Prostate gland (tissue), 2 donors: ENCODE measurements at regions not wholly inside any gene's neighbourhood (a gene's known extent, or its start where the extent isn't known, plus 50 kb on each side); places are given as distances from the start of the nearest gene placed in this dataset.

Source experiments
- DNase-seq: peaks from one replicate; pipeline ENCODE4 v3.0.0-alpha.2; 2019; ENCODE audit warnings: low spot score
- H3K27ac ChIP-seq, 2 donors: fragments of 200-600 bp; sonication (generic); 2 replicates each; pipeline ENCODE4 v1.5.1; 2017 to 2019
- H3K27me3 ChIP-seq: fragments of 200-600 bp; sonication (generic); replicated peaks from 2 replicates; pipeline ENCODE4 v1.5.1; 2019; ENCODE audit not compliant: insufficient read depth
- H3K36me3 ChIP-seq, 2 donors: fragments of 200-600 bp; sonication (generic); 1 replicate in 1 of 2; 2 replicates in 1 of 2; pipeline versions ENCODE4 v1.5.1 to v1.8.1; 2017 to 2019
- H3K4me1 ChIP-seq: fragments of 200-600 bp; sonication (generic); replicated peaks from 2 replicates; pipeline ENCODE4 v1.5.1; 2019
- H3K4me3 ChIP-seq, 2 donors: fragments of 200-600 bp; sonication (generic); 2 replicates each; pipeline ENCODE4 v1.5.1; 2017 to 2019
- H3K9me3 ChIP-seq: fragments of 200-600 bp; sonication (generic); 2 replicates; pipeline ENCODE4 v1.5.1; 2017
- CTCF ChIP-seq, 4 experiments: fragments of 200-600 bp in 2 of 4; fragments of 450-650 bp in 2 of 4; sonication (generic) in 2 of 4; IDR thresholded peaks; 1 replicate in 3 of 4; 2 replicates in 1 of 4; pipeline ENCODE4 v1.5.1; 2016 to 2019; ENCODE audit warnings: antibody characterized with exemption in 4 of 4, mild to moderate bottlenecking in 2 of 4, moderate library complexity in 2 of 4
- POLR2A ChIP-seq: fragments of 450-650 bp; IDR thresholded peaks from one replicate; pipeline ENCODE4 v1.6.1; 2016; ENCODE audit warnings: antibody characterized with exemption, mild to moderate bottlenecking
- POLR2AphosphoS5 ChIP-seq: sonication (generic); formaldehyde crosslinking; IDR thresholded peaks from one replicate; pipeline ENCODE4 v1.6.1; 2017; ENCODE audit warnings: antibody characterized with exemption
- WGBS: methylation state at CpG from one replicate; pipeline ENCODE4 v1.1.5; 2018; 5-methylcytosine and 5-hydroxymethylcytosine counted together
- intact Hi-C: fragments of 100-400 bp; cut with DNase I; formaldehyde crosslinking; loops from one replicate; pipeline ENCODE4 v1.14.2; 2022

GRCh38 chr2:122596598-122596997 is 841.1 kb downstream of the TSN start:
- TF ChIP-seq POLR2A (no peak), CTCF (IDR thresholded peaks at IDR 0.05) (no peak), POLR2AphosphoS5 (no peak)
- Histone ChIP-seq H3K36me3 (no peaks in the 10 kb centered on the region), H3K4me1 (no peaks in the 10 kb centered on the region), H3K9me3 (no peaks in the 10 kb centered on the region), H3K4me3 (no peak overlapping the region), H3K27me3 (no peaks in the 10 kb centered on the region), H3K27ac (no peak overlapping the region)
- 41% methylated on average over 3 of the region's 3 CpGs for WGBS
- DNase-seq: no peak
- intact Hi-C loops: no loop called here

GRCh38 chr2:122598784-122599183 is 843.3 kb downstream of the TSN start:
- intact Hi-C loops: no loop called here
- 91% methylated on average over 1 of the region's 1 CpG for WGBS
- TF ChIP-seq CTCF (IDR thresholded peaks at IDR 0.05) (no peak), POLR2A (no peak), POLR2AphosphoS5 (no peak)
- no peak for DNase-seq
- Histone ChIP-seq H3K4me3 (no peak overlapping the region), H3K4me1 (no peaks in the 10 kb centered on the region), H3K27me3 (no peaks in the 10 kb centered on the region), H3K36me3 (no peaks in the 10 kb centered on the region), H3K27ac (no peak overlapping the region), H3K9me3 (no peaks in the 10 kb centered on the region)

- H3K27me3 ChIP-seq: no peaks in the 10 kb centered on the region
Observed at GRCh38 chr2:122610948-122611609, 855.6 kb downstream of the TSN start.

GRCh38 chr2:122622934-122623333 is 867.5 kb downstream of the TSN start:
- no peaks in the 10 kb centered on the region for H3K27me3 ChIP-seq
- no peaks in the 10 kb centered on the region for H3K9me3 ChIP-seq
- intact Hi-C loops: no loop called here
- DNase-seq: no peak
- H3K36me3 ChIP-seq: no peaks in the 10 kb centered on the region
- whole genome bisulfite sequencing: 18% methylated on average over 3 of the region's 3 CpGs
- H3K4me3 ChIP-seq: no peak overlapping the region
- no peak for TF ChIP-seq POLR2AphosphoS5
- TF ChIP-seq POLR2A: no peak
- no peak for TF ChIP-seq CTCF (IDR thresholded peaks at IDR 0.05)
- no peak overlapping the region for H3K27ac ChIP-seq
- H3K4me1 ChIP-seq: no peaks in the 10 kb centered on the region

More at GRCh38 chr2:122610948-122611609, 855.6 kb downstream of the TSN start:
- DNase-seq: no peak
- no peak overlapping the region for H3K27ac ChIP-seq
- intact Hi-C loops: no loop called here
- H3K36me3 ChIP-seq: no peaks in the 10 kb centered on the region
- H3K4me3 ChIP-seq: no peak overlapping the region
- H3K4me1 ChIP-seq: no peaks in the 10 kb centered on the region
- 90% methylated on average over 3 of the region's 3 CpGs for WGBS
- TF ChIP-seq POLR2A (no peak), POLR2AphosphoS5 (no peak), CTCF (IDR thresholded peaks at IDR 0.05) (no peak)
- no peaks in the 10 kb centered on the region for H3K9me3 ChIP-seq

GRCh38 chr2:122627388-122627787 is 871.9 kb downstream of the TSN start:
- Histone ChIP-seq H3K4me3 (no peak overlapping the region), H3K9me3 (no peaks in the 10 kb centered on the region), H3K36me3 (no peaks in the 10 kb centered on the region), H3K27me3 (no peaks in the 10 kb centered on the region), H3K27ac (no peak overlapping the region), H3K4me1 (no peaks in the 10 kb centered on the region)
- TF ChIP-seq POLR2A (no peak), POLR2AphosphoS5 (no peak), CTCF (IDR thresholded peaks at IDR 0.05) (no peak)
- 17% methylated on average over 3 of the region's 3 CpGs for WGBS
- intact Hi-C loops: no loop called here
- no peak for DNase-seq
